ENCODE measurements at regions not wholly inside any gene's neighbourhood (a gene's known extent, or its start where the extent isn't known, plus 50 kb on each side); places are given as distances from the start of the nearest gene placed in this dataset.

GRCh38 chr5:19143935-19144334 is 844.1 kb downstream of the CDH18 start:
- TF ChIP-seq POLR2AphosphoS5 (IDR thresholded peaks at IDR 0.05) (no peak), EP300 (IDR thresholded peaks at IDR 0.05) (no peak), CTCF (IDR thresholded peaks at IDR 0.05) (no peak), POLR2A (IDR thresholded peaks at IDR 0.05) (no peak)
- no peak for DNase-seq
- Histone ChIP-seq H3K27me3 (no peaks in the 10 kb centered on the region), H3K4me1 (no peaks in the 10 kb centered on the region), H3K4me3 (no peak overlapping the region), H3K9me3 (no peaks in the 10 kb centered on the region), H3K36me3 (no peaks in the 10 kb centered on the region), H3K27ac (no peak overlapping the region)
- no peak for ATAC-seq (ENCODE audit: low FRiP score in 2 of 2)
- WGBS, 2 donors, result 66 to 69% methylated on average over 4 of the region's 4 CpGs

- DNase-seq, result no peak
- no peaks in the 10 kb centered on the region for H3K27me3 ChIP-seq
- ATAC-seq (ENCODE audit: low FRiP score in 2 of 2), result no peak
- TF ChIP-seq EP300 (IDR thresholded peaks at IDR 0.05) (no peak), CTCF (IDR thresholded peaks at IDR 0.05) (no peak), POLR2A (IDR thresholded peaks at IDR 0.05) (no peak), POLR2AphosphoS5 (IDR thresholded peaks at IDR 0.05) (no peak)
- H3K9me3 ChIP-seq, result no peaks in the 10 kb centered on the region
- no peak overlapping the region for H3K27ac ChIP-seq
- no peaks in the 10 kb centered on the region for H3K36me3 ChIP-seq
- no peak overlapping the region for H3K4me3 ChIP-seq
- no peaks in the 10 kb centered on the region for H3K4me1 ChIP-seq
These were observed 818.6 kb downstream of the CDH18 start for GRCh38 chr5:19169426-19169825.

- H3K27ac ChIP-seq, result no peak overlapping the region
- no peaks in the 10 kb centered on the region for H3K4me1 ChIP-seq
- no peak for DNase-seq
- no peak for ATAC-seq (ENCODE audit: low FRiP score in 2 of 2)
- WGBS, 2 donors, result 73 to 74% methylated on average over 6 of the region's 6 CpGs
- no peak for TF ChIP-seq CTCF (IDR thresholded peaks at IDR 0.05)
- TF ChIP-seq POLR2A (IDR thresholded peaks at IDR 0.05), result no peak
- TF ChIP-seq POLR2AphosphoS5 (IDR thresholded peaks at IDR 0.05), result no peak
- no peak for TF ChIP-seq EP300 (IDR thresholded peaks at IDR 0.05)
- no peak overlapping the region for H3K4me3 ChIP-seq
- H3K9me3 ChIP-seq, result no peaks in the 10 kb centered on the region
- no peaks in the 10 kb centered on the region for H3K27me3 ChIP-seq
- no peaks in the 10 kb centered on the region for H3K36me3 ChIP-seq
These were observed 815.0 kb downstream of the CDH18 start for GRCh38 chr5:19172926-19173470.

GRCh38 chr5:19175776-19176570 is 812.0 kb downstream of the CDH18 start:
- ATAC-seq (ENCODE audit: low FRiP score in 2 of 2) (no peak), DNase-seq (no peak)
- no peaks in the 10 kb centered on the region for H3K9me3 ChIP-seq
- H3K27me3 ChIP-seq, result no peaks in the 10 kb centered on the region
- 42 to 55% methylated on average over 3 of the region's 3 CpGs for WGBS, 2 donors
- H3K4me3 ChIP-seq, result no peak overlapping the region
- H3K4me1 ChIP-seq, result no peaks in the 10 kb centered on the region
- no peaks in the 10 kb centered on the region for H3K36me3 ChIP-seq
- no peak overlapping the region for H3K27ac ChIP-seq
- no peak for TF ChIP-seq EP300 (IDR thresholded peaks at IDR 0.05)
- TF ChIP-seq CTCF (IDR thresholded peaks at IDR 0.05), result no peak
- no peak for TF ChIP-seq POLR2AphosphoS5 (IDR thresholded peaks at IDR 0.05)
- no peak for TF ChIP-seq POLR2A (IDR thresholded peaks at IDR 0.05)

- Histone ChIP-seq H3K27me3 (no peaks in the 10 kb centered on the region), H3K4me3 (no peak overlapping the region), H3K36me3 (no peaks in the 10 kb centered on the region), H3K9me3 (no peaks in the 10 kb centered on the region), H3K4me1 (no peaks in the 10 kb centered on the region), H3K27ac (no peak overlapping the region)
- no peak for ATAC-seq (ENCODE audit: low FRiP score in 2 of 2)
- TF ChIP-seq EP300 (IDR thresholded peaks at IDR 0.05) (no peak), CTCF (IDR thresholded peaks at IDR 0.05) (no peak), POLR2AphosphoS5 (IDR thresholded peaks at IDR 0.05) (no peak), POLR2A (IDR thresholded peaks at IDR 0.05) (no peak)
- no peak for DNase-seq
- 27 to 33% methylated on average over 1 of the region's 1 CpG for WGBS, 2 donors
These were observed 808.4 kb downstream of the CDH18 start for GRCh38 chr5:19179571-19179970.
